MM.1S (cell line): ENCODE measurements at regions not wholly inside any gene's neighbourhood (a gene's known extent, or its start where the extent isn't known, plus 50 kb on each side); places are given as distances from the start of the nearest gene placed in this dataset.

ENCODE experiments used
- DNase-seq: peaks from one replicate; pipeline ENCODE4 v3.0.0-alpha.2; 2015
- H2AFZ ChIP-seq: fragments of 300-600 bp; sonication (generic); 2 replicates; pipeline ENCODE4 v1.6.0; 2016; ENCODE audit warnings: antibody characterized with exemption, low read length
- H3F3A ChIP-seq: fragments of 300-600 bp; sonication (generic); 2 replicates; pipeline ENCODE4 v1.6.1; 2016; ENCODE audit warnings: mild to moderate bottlenecking, antibody characterized with exemption, low read length, moderate library complexity, mixed read lengths; ENCODE audit not compliant: insufficient read depth
- H3K27ac ChIP-seq: fragments of 300-600 bp; sonication (generic); 2 replicates; pipeline ENCODE4 v1.5.1; 2016; ENCODE audit warnings: mild to moderate bottlenecking, low read length
- H3K27me3 ChIP-seq: fragments of 300-600 bp; sonication (generic); replicated peaks from 2 replicates; pipeline ENCODE4 v1.6.0; 2016; ENCODE audit warnings: low read length; ENCODE audit not compliant: insufficient read depth
- H3K36me3 ChIP-seq: fragments of 300-600 bp; sonication (generic); replicated peaks from 2 replicates; pipeline ENCODE4 v1.6.1; 2016; ENCODE audit warnings: mild to moderate bottlenecking, low read length, mixed read lengths; ENCODE audit not compliant: insufficient read depth
- H3K4me1 ChIP-seq: fragments of 300-600 bp; sonication (generic); 2 replicates; pipeline ENCODE4 v1.6.1; 2016; ENCODE audit warnings: low read length, mixed read lengths
- H3K4me2 ChIP-seq: fragments of 300-600 bp; sonication (generic); 2 replicates; pipeline ENCODE4 v1.6.0; 2016; ENCODE audit warnings: low read depth, low read length
- H3K4me3 ChIP-seq: fragments of 300-600 bp; sonication (generic); 2 replicates; pipeline ENCODE4 v1.5.1; 2016; ENCODE audit warnings: low read length, mixed read lengths
- H3K79me2 ChIP-seq: fragments of 300-600 bp; sonication (generic); 2 replicates; pipeline ENCODE4 v1.6.1; 2016; ENCODE audit warnings: mixed run types, low read length, mixed read lengths
- H3K9ac ChIP-seq: fragments of 300-600 bp; sonication (generic); 2 replicates; pipeline ENCODE4 v1.6.1; 2016; ENCODE audit warnings: low read length, mixed read lengths
- H3K9me2 ChIP-seq: fragments of 300-600 bp; sonication (generic); replicated peaks from 2 replicates; pipeline ENCODE4 v1.6.1; 2016; ENCODE audit warnings: mild to moderate bottlenecking, low read length, mixed read lengths; ENCODE audit not compliant: insufficient read depth
- H3K9me3 ChIP-seq: fragments of 300-600 bp; sonication (generic); replicated peaks from 2 replicates; pipeline ENCODE4 v1.6.1; 2016; ENCODE audit warnings: mild to moderate bottlenecking, low read length, mixed read lengths; ENCODE audit not compliant: insufficient read depth
- H4K20me1 ChIP-seq: fragments of 300-600 bp; sonication (generic); 2 replicates; pipeline ENCODE4 v1.6.1; 2016; ENCODE audit warnings: mild to moderate bottlenecking, low read length, moderate library complexity, mixed read lengths; ENCODE audit not compliant: insufficient read depth
- CTCF ChIP-seq: fragments of 300-600 bp; sonication (generic); IDR thresholded peaks from 2 replicates; pipeline ENCODE4 v1.5.1; 2016; ENCODE audit warnings: antibody characterized with exemption, low read length, mixed read lengths
- EZH2 ChIP-seq: fragments of 300-600 bp; sonication (generic); optimal IDR thresholded peaks from 2 replicates; pipeline ENCODE3; 2017; ENCODE audit warnings: low read depth, mild to moderate bottlenecking, antibody characterized with exemption, low read length, mixed read lengths
- EZH2phosphoT487 ChIP-seq: fragments of 300-600 bp; sonication (generic); IDR thresholded peaks from 2 replicates; pipeline ENCODE4 v1.6.1; 2018; ENCODE audit warnings: antibody characterized with exemption, low read length

DNA sequence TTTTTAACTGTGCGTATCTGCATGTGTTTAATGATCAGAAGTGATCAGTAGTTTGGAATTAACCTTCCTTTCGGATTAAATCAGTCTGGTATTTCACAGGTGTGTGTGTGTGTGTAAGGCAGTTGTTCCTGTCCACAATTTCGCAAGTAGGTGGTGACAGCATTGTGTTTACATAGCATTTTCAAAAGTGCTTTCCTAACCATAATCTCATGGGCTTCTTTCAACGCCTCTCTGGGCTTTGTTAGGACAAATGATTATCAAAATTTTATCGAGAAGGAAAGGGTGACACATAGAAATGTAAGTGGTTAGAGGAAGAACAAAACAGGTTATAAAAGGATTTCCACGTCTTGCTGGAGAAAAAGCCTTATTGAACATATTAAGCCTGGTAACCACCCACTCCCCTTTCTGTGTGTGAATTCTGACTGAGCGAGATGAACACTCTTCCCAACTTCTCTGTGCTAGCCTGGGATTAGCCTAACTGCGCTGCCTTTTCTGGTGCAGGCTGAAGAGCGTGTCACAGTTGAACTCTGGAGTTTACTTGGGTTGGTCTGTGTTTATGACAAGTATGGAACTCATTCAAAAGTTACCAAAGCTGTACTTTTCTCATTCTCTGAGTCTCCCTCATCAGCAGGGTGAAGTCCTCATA, 292.3 kb upstream of the PITRM1 start:
- H3K4me1 ChIP-seq: peaks cover 12% of the 10 kb centered on the region
- H3K9me3 ChIP-seq: no peaks in the 10 kb centered on the region
- no peak overlapping the region for H3K4me3 ChIP-seq
- H4K20me1 ChIP-seq: no peaks in the 10 kb centered on the region
- no peaks in the 10 kb centered on the region for H3K36me3 ChIP-seq
- H3K27me3 ChIP-seq: no peaks in the 10 kb centered on the region
- H3K4me2 ChIP-seq: no peak overlapping the region
- H3K27ac ChIP-seq: no peak overlapping the region
- H2AFZ ChIP-seq: no peak overlapping the region
- H3K9me2 ChIP-seq: no peaks in the 10 kb centered on the region
- H3K9ac ChIP-seq: no peak overlapping the region
- H3F3A ChIP-seq: no peaks in the 10 kb centered on the region
- DNase-seq: no peak
- TF ChIP-seq EZH2phosphoT487 (no peak), EZH2 (no peak), CTCF (no peak)
- H3K79me2 ChIP-seq: no peaks in the 10 kb centered on the region

DNA sequence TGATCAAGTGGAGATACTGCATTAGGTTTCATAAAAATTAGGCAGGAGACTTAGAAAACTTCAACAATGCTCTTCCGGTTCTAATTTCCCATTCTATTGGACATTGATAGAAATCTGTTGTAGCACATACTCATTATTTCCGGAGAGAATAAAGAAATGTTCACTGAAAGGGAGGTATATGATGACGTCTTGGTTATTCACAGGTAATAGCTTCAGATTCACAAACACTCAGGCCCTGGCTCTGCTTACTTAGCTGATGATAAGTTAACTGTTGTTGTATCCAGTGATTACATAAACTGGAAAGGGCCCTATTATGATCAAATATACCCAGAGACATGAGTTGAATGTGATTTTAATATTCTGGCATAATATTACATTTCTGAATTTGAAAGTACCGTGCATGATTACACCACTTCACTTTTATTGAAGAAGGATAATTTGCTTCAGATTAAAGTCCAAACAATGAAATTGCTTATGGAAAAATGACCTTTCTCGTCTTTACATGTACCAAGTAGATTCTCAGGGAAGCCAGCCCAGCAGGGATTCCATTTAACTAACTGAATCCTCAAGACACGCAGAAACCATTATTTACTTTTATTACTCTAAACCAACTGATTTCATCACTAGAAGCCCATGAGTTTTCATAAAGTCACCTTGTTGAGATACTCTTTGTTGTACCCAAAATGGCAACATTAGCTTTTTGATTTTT, 288.0 kb upstream of the PITRM1 start:
- Histone ChIP-seq H3K4me1 (no peaks in the 10 kb centered on the region), H3K36me3 (no peaks in the 10 kb centered on the region), H3K4me3 (no peak overlapping the region), H3F3A (no peaks in the 10 kb centered on the region), H4K20me1 (no peaks in the 10 kb centered on the region), H3K27me3 (no peaks in the 10 kb centered on the region), H2AFZ (no peak overlapping the region), H3K9me3 (no peaks in the 10 kb centered on the region), H3K9ac (no peak overlapping the region), H3K79me2 (no peaks in the 10 kb centered on the region), H3K27ac (no peak overlapping the region), H3K9me2 (no peaks in the 10 kb centered on the region), H3K4me2 (no peak overlapping the region)
- TF ChIP-seq EZH2 (no peak), EZH2phosphoT487 (no peak), CTCF (no peak)
- no peak for DNase-seq

- no peaks in the 10 kb centered on the region for H3K79me2 ChIP-seq
- no peaks in the 10 kb centered on the region for H3K36me3 ChIP-seq
- TF ChIP-seq EZH2: no peak
- no peak for TF ChIP-seq EZH2phosphoT487
- TF ChIP-seq CTCF: no peak
- H3K4me2 ChIP-seq: no peak overlapping the region
- H3K9me3 ChIP-seq: no peaks in the 10 kb centered on the region
- no peaks in the 10 kb centered on the region for H3K4me1 ChIP-seq
- DNase-seq: no peak
- no peak overlapping the region for H3K4me3 ChIP-seq
- H2AFZ ChIP-seq: no peak overlapping the region
- H3K9me2 ChIP-seq: no peaks in the 10 kb centered on the region
- no peaks in the 10 kb centered on the region for H3K27me3 ChIP-seq
- no peak overlapping the region for H3K27ac ChIP-seq
- H3F3A ChIP-seq: no peaks in the 10 kb centered on the region
- H3K9ac ChIP-seq: no peak overlapping the region
- no peaks in the 10 kb centered on the region for H4K20me1 ChIP-seq
These were observed 283.1 kb upstream of the PITRM1 start for GRCh38 chr10:3455385-3456334.
